GM21737 (cell line): ENCODE measurements at regions not wholly inside any gene's neighbourhood (a gene's known extent, or its start where the extent isn't known, plus 50 kb on each side); places are given as distances from the start of the nearest gene placed in this dataset.

Source experiments
- ATAC-seq: cut with Tn5 transposase; IDR thresholded peaks from one replicate; pipeline ENCODE4 v1.9.1; 2021; ENCODE audit warnings: mild to moderate bottlenecking, moderate library complexity; ENCODE audit not compliant: unreplicated experiment

GRCh38 chr13:90156390-90156789 is 1191.1 kb upstream of the MIR17HG start:
- no peak for ATAC-seq

DNA sequence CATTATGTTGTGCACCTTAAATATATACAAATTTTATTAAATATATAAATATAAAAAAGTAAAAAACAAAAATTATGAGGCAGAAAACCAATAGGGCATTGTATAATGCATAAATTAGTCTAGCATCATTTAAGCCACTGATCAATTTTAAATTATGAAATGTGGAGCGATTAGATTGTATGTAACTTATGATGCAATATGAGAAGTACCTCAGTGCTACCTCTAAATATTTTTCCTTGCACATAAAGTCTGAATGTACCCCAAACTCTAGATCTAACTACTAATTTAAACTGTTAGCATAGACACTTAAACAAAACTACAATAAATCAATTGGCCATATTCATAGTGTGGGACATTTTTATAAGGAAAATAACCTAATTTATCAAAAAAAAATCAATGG is 1178.5 kb upstream of the MIR17HG start:
- no peak for ATAC-seq

GRCh38 chr13:90170208-90170607 is 1177.3 kb upstream of the MIR17HG start:
- ATAC-seq = no peak

DNA sequence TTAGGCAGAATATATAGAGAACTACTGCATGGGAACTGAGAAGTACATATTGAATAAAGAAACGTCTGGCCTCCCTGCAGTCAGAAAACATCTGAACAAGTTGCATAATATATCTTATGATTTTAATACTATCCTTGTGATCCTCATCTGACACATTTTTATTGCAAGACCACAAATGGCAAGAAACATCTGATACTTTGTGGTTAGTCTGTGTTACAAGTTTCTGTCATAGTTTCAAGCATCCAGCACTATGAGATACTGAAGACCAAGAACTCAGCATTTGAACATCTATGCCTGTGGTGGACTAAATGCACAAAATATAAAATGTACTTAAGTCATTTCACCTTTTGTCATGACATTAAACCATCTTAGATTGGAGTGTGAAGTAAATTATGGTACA is 1175.8 kb upstream of the MIR17HG start:
- ATAC-seq = no peak

GRCh38 chr13:90177512-90177911 is 1170.0 kb upstream of the MIR17HG start:
- no peak for ATAC-seq

DNA sequence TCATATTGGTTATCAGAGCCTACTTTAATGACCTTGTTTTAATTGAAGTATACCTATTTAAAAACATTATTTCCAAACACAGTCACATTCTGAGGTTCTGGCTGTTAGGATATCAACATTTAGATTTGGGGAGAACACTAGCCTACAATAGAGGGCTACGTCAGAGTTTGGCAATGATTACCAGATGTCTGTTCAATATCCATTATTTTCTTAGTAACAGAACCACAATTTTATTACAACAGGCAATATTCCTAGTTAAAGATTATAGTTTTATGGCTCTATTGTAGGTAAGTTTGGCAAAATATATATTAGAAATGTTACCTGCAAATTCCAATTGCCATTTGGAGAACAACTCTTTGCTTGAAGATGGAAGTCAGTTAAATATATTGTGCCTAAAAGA is 1163.1 kb upstream of the MIR17HG start:
- no peak for ATAC-seq

DNA sequence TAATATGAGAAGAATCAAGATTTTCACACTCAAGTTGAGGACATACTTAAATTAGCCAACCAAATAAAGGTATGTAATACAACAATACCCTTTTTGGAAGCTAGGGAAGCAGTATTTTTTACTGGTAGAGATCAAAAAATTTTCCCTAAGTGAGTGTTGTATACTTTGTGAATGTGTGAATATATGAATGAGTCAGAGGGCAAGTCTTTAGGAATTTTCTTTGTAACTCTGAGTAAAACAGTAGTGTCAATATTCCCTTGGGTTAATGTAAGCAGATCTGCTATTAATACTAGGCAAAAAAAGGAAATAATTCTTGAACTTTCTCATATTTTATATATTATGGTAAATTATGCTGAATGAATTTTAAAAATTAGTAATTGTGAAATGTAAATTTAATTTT is 1161.8 kb upstream of the MIR17HG start:
- ATAC-seq = no peak

DNA sequence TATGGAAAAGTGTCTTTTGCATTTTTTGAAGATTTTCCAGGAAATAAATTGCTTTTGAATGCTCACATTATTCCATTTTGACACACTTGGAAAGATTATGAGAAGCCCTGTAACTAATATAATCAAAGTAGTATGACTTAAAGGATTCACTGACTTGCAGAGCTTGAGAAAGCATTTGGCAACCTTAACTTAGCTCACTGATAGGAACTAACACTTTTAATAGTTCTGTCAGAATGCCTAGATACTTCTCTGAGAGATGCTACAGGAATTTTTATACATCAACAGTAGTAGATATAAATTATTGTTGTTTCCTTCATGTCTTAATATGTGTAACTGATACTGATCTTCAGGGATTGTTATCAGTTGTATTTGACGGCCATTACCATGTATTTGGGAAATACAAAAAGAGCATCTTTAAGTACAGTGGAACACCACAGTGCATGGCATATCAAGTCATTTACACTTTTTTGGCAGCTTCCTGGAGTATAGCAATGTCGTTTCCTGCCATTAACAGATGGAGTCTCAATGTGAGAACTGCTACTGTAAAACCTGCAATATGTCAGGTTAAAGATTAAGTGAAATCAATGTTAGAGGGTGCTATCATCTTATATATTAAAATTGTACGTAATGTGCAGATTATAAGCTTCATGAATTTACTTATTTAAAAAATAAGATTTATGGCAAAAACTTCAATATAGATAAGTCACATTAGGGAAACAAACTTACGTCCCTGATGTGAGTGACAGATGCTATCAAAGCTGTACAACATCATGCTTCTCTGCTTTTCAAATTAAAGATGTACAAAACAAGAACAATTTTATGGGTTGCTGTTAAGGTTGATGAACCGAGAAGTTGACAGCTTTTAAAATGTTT is 1159.8 kb upstream of the MIR17HG start:
- no peak for ATAC-seq

DNA sequence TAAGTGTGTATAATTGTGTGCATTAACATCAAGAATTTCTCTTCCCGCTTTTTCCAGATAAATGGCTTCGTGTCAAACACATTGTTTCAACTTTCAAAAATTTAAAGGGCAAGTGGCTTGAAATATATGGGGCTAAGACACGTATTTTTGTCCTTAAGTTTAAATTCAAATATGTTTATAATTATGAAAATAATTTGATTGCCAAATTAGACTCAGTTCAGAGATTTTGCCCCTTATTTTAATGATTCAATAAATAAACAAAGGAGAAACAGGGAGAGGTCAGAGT is 1159.2 kb upstream of the MIR17HG start:
- no peak for ATAC-seq

DNA sequence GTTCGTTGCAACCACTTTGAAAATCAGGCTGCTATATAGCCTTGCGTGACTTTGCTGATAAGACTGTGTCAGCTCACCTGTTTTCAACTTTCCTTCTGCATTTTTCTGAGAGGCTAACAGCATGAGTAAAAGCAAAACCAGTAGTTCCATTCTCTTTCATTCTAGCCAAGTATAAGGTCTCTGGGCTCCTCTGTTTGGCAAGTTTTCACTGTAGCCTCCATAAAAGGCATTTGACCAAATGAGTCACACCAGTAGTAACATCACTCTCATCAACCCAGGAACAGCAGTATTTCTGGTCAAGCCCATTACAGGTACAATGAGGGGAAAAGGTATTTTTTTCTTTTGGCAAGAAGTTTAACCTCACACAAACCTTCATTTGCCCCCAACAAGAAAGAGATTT is 1149.8 kb upstream of the MIR17HG start:
- ATAC-seq = no peak

DNA sequence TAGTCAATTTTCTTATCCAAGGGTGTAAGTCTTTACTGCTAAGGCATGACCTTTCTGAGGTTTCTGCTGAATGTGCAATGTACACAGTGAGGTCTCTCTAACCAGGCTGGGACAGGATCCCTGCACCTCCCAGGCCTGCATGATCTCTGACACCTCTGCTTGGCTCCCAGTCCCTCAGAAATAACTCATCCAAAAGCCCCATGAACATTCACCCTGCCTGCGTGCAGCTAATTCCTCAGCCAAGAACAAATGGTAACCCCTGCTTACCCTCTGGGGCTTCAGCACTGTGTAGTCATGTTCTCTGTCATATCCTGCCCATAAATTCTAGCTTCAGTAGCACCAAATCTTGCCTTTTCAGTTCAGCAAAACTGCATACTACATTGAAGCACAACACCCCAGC is 1146.3 kb upstream of the MIR17HG start:
- no peak for ATAC-seq

DNA sequence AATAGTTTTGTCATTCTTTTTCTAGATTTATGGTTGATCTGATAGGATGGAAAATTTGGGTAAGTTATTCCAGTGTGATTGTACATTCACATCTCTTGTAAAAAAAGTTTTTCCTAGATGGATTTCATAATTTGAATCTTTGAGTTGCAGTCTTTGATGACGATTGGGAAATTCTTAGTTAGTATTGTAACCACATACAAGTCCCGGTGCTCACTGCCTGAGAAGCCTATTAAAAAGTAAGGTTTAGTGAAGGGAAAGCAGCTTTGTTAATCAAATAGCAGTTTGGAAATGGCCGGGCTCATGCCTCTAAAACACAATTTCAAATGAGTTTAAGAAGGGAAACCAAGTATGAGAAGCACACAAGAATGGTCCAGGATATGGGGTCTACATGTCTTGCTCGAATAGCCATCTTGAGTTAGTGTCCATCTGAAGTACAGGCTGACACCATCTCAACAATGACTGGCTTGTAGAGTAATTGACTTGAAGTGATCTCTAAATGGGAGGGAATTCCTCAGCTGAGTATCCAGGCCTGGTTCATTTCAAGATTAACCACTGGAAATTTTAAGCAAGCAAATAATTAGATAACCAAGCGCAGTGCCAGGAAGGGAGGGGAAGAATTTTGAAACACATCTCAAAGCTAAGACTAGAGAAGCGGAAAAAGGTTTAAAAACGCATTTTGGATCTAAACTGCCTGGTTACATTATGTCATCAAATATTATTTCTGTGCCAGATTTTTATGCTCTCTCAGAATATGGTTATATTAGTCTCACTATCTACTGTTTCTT is 1145.6 kb upstream of the MIR17HG start:
- ATAC-seq = no peak

GRCh38 chr13:90205081-90205480 is 1142.4 kb upstream of the MIR17HG start:
- ATAC-seq = no peak

GRCh38 chr13:90205911-90206310 is 1141.6 kb upstream of the MIR17HG start:
- no peak for ATAC-seq

DNA sequence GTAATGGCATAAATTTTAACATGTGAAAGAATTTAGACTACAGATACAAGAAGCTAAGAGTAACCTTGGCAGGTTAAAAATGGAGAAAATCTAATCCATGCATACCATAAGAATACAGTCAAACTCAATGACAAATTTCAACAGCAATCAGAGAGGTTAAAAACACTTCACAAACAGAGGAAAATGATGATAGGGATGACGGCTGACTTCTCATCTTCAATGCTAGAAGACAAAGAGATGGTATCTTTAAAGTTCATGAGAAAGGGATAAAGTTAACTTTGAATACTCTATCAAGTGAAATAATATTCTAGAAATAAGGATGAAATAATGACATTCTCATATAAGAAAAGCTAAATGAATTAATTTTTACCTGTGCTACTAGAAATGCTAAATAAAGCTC is 1130.2 kb upstream of the MIR17HG start:
- no peak for ATAC-seq

DNA sequence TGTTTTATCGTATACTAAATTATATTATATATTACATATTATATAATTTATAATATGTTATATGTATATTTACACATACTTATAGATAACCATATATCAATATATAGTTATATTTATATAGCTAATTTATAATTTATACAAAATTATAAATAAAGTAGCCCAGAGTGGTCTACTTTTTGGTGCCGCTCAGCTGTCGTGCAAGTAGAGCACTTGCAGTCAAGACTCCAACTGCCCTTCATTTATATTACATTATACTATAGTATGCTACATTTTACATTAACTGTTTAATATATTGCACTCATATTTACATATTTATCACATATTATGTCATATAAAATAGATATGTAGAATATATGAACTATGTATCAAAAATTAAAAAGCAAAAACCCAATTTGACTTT is 1124.7 kb upstream of the MIR17HG start:
- ATAC-seq = no peak

GRCh38 chr13:90230311-90230710 is 1117.2 kb upstream of the MIR17HG start:
- ATAC-seq = no peak

DNA sequence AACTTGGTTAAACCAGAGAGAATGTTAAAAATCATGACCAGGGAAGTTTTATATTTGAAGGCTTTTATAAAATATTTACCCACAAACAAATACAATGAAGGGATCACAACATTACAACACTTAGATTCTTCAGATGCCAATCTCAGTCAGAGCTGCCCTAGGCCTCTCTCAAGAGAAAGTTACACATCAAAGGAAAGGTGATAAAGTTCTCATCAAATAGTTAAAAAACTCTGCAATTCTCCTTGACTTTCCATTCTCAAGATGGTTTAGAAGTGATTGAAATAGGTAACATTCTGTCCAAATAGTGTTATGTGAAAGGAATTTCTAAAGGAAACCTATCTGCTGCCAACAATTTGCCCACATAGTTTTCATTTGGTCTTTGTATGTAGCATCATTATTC is 1115.2 kb upstream of the MIR17HG start:
- ATAC-seq = no peak

GRCh38 chr13:90233933-90234672 is 1113.4 kb upstream of the MIR17HG start:
- no peak for ATAC-seq

GRCh38 chr13:90237852-90238251 is 1109.6 kb upstream of the MIR17HG start:
- no peak for ATAC-seq

GRCh38 chr13:90238413-90238812 is 1109.1 kb upstream of the MIR17HG start:
- ATAC-seq = no peak

DNA sequence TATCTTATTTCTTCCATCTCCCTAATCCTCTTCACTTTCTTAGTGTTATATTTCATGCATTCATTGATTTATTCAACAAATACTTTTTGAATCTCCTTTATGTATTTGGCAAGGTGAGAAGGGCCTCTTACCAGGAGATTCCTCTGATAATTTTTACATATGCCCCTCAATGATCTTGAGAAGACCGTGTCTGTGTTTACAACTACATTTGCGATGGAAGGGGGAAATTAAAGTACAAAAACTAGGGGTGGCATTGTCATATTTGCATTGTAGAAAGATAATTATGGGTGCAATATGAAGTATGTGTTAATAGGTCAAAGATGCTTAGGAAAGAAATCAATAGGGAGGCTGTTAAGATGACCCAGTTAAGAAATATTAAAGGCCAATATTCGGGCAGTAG is 1108.4 kb upstream of the MIR17HG start:
- no peak for ATAC-seq
